ENCODE measurements at regions not wholly inside any gene's neighbourhood (a gene's known extent, or its start where the extent isn't known, plus 50 kb on each side); places are given as distances from the start of the nearest gene placed in this dataset.

DNA sequence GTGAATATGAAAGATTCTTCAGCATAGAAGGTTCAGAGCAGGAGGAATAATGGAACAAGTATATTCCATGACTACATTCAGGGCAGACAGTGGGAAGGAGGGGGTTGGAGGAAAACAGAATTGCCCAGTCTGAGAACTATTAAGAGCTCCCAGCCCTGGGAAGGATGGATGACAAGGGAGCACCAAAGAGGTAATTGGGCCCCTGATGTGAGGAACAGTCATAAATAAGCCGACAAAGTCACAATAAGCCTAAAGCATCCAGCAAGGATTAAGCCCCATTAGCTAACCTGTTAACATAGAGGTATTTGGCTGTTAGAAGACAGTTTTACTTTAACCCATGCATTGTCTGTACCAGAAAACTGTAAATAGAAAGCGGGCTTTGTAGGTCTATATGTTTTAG, 348.7 kb upstream of the SEMA6A start:
- no peaks in the 10 kb centered on the region for H3F3A ChIP-seq (ENCODE audit: insufficient read depth, low read depth)
- H3K9me3 ChIP-seq (ENCODE audit: insufficient read depth, low read depth) = no peaks in the 10 kb centered on the region
- H3K4me2 ChIP-seq = no peak overlapping the region
- no TSS peak for BruUV-seq (replicated peaks)
- no peak for DNase-seq
- H3K79me2 ChIP-seq (ENCODE audit: low read depth) = no peaks in the 10 kb centered on the region
- H3K27me3 ChIP-seq (ENCODE audit: insufficient read depth, low read depth) = no peaks in the 10 kb centered on the region
- ChIA-PET CTCF (no interaction called here), POLR2A (ENCODE audit: unreplicated experiment) (no interaction called here)
- no peaks in the 10 kb centered on the region for H3K36me3 ChIP-seq (ENCODE audit: low read depth)
- no peaks in the 10 kb centered on the region for H3K4me1 ChIP-seq (replicated peaks; ENCODE audit: insufficient read depth)
- intact Hi-C loops (cut with micrococcal nuclease; ENCODE audit: unreplicated experiment) = no loop called here
- no peak overlapping the region for H3K27ac ChIP-seq
- H2AFZ ChIP-seq = no peak overlapping the region
- H4K20me1 ChIP-seq (ENCODE audit: insufficient read depth) = no peaks in the 10 kb centered on the region
- no peak overlapping the region for H3K4me3 ChIP-seq
- no peaks in the 10 kb centered on the region for H3K9me2 ChIP-seq (ENCODE audit: insufficient read depth)
- TF ChIP-seq, protein P1, sequence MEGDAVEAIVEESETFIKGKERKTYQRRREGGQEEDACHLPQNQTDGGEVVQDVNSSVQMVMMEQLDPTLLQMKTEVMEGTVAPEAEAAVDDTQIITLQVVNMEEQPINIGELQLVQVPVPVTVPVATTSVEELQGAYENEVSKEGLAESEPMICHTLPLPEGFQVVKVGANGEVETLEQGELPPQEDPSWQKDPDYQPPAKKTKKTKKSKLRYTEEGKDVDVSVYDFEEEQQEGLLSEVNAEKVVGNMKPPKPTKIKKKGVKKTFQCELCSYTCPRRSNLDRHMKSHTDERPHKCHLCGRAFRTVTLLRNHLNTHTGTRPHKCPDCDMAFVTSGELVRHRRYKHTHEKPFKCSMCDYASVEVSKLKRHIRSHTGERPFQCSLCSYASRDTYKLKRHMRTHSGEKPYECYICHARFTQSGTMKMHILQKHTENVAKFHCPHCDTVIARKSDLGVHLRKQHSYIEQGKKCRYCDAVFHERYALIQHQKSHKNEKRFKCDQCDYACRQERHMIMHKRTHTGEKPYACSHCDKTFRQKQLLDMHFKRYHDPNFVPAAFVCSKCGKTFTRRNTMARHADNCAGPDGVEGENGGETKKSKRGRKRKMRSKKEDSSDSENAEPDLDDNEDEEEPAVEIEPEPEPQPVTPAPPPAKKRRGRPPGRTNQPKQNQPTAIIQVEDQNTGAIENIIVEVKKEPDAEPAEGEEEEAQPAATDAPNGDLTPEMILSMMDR (conservative IDR thresholded peaks at IDR 0.05) = no peak
- no peak for TF ChIP-seq EZH2 (IDR thresholded peaks at IDR 0.05; ENCODE audit: low read depth)

GRCh38 chr5:116922532-116922931, 347.9 kb upstream of the SEMA6A start:
- Histone ChIP-seq H3K4me1 (replicated peaks; ENCODE audit: insufficient read depth) (no peaks in the 10 kb centered on the region), H3K9me3 (ENCODE audit: insufficient read depth, low read depth) (no peaks in the 10 kb centered on the region), H3K9me2 (ENCODE audit: insufficient read depth) (no peaks in the 10 kb centered on the region), H3K27ac (no peak overlapping the region), H3K4me2 (no peak overlapping the region), H3K36me3 (ENCODE audit: low read depth) (no peaks in the 10 kb centered on the region), H3K4me3 (no peak overlapping the region), H3K27me3 (ENCODE audit: insufficient read depth, low read depth) (no peaks in the 10 kb centered on the region), H3F3A (ENCODE audit: insufficient read depth, low read depth) (no peaks in the 10 kb centered on the region), H3K79me2 (ENCODE audit: low read depth) (no peaks in the 10 kb centered on the region), H4K20me1 (ENCODE audit: insufficient read depth) (no peaks in the 10 kb centered on the region), H2AFZ (no peak overlapping the region)
- BruUV-seq (replicated peaks) = no TSS peak
- intact Hi-C loops (cut with micrococcal nuclease; ENCODE audit: unreplicated experiment) = no loop called here
- CTCF ChIA-PET = no interaction called here
- no peak for DNase-seq
- TF ChIP-seq EZH2 (IDR thresholded peaks at IDR 0.05; ENCODE audit: low read depth) = no peak
- TF ChIP-seq, protein P1 (conservative IDR thresholded peaks at IDR 0.05) = no peak
- POLR2A ChIA-PET (ENCODE audit: unreplicated experiment) = no interaction called here

DNA sequence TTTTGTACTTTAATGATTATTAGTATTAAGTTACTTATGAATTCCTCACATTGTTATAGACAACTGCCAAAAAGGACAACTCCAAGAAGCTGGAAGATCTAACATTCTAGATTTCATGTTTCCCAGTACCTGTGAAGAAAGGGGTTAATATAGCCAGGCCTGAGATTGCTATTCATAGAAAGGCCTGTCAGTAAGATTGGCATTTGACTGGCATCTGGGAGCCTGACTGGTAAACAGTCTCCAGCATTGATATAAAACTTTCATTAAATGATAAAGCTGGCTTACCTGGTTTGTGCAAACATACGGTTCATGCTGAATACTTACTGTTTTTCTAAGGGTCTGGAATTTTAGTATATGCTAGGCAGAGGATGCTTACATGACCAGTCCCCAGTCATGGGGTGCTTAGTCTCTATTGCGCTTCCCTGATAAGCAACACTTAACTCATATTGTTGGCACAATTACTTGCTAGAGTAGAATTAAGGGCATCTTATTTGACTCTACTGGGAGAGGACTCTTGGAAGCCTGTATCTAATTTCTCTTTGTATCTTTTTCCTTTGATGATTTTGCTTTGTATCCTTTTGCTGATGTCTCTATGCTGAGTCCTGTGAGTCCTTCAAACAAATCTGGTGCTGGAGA, 340.4 kb upstream of the SEMA6A start:
- Histone ChIP-seq H3K9me3 (ENCODE audit: insufficient read depth, low read depth) (no peaks in the 10 kb centered on the region), H3K36me3 (ENCODE audit: low read depth) (no peaks in the 10 kb centered on the region), H3F3A (ENCODE audit: insufficient read depth, low read depth) (no peaks in the 10 kb centered on the region), H4K20me1 (ENCODE audit: insufficient read depth) (no peaks in the 10 kb centered on the region), H2AFZ (no peak overlapping the region), H3K9me2 (ENCODE audit: insufficient read depth) (no peaks in the 10 kb centered on the region), H3K4me2 (no peak overlapping the region), H3K27ac (no peak overlapping the region), H3K4me1 (replicated peaks; ENCODE audit: insufficient read depth) (no peaks in the 10 kb centered on the region), H3K27me3 (ENCODE audit: insufficient read depth, low read depth) (no peaks in the 10 kb centered on the region), H3K4me3 (no peak overlapping the region), H3K79me2 (ENCODE audit: low read depth) (no peaks in the 10 kb centered on the region)
- ChIA-PET POLR2A (ENCODE audit: unreplicated experiment) (no interaction called here), CTCF (no interaction called here)
- DNase-seq = no peak
- intact Hi-C loops (cut with micrococcal nuclease; ENCODE audit: unreplicated experiment) = no loop called here
- no peak for TF ChIP-seq EZH2 (IDR thresholded peaks at IDR 0.05; ENCODE audit: low read depth)
- TF ChIP-seq, protein P1 (conservative IDR thresholded peaks at IDR 0.05) = no peak
- BruUV-seq (replicated peaks) = no TSS peak
